Muscle layer of colon (tissue), 2 donors: ENCODE measurements at regions not wholly inside any gene's neighbourhood (a gene's known extent, or its start where the extent isn't known, plus 50 kb on each side); places are given as distances from the start of the nearest gene placed in this dataset.

Source experiments
- H3K27ac ChIP-seq: one replicate; pipeline ENCODE4 v1.7.0; 2013; ENCODE audit warnings: low read depth, mild to moderate bottlenecking, low read length, moderate library complexity
- H3K27me3 ChIP-seq, 2 donors: one replicate each; pipeline ENCODE4 v1.7.0; 2013; ENCODE audit warnings: low read length in 2 of 2, mild to moderate bottlenecking in 2 of 2; ENCODE audit not compliant: insufficient read depth in 2 of 2, control insufficient read depth in 1 of 2
- H3K36me3 ChIP-seq: one replicate; pipeline ENCODE4 v1.7.0; 2013; ENCODE audit warnings: mild to moderate bottlenecking, low read length; ENCODE audit not compliant: insufficient read depth
- H3K4me1 ChIP-seq: one replicate; pipeline ENCODE4 v1.7.0; 2013; ENCODE audit warnings: mild to moderate bottlenecking, low read length; ENCODE audit not compliant: insufficient read depth
- H3K4me3 ChIP-seq, 2 donors: one replicate each; pipeline ENCODE4 v1.7.0; 2013; ENCODE audit warnings: low read length in 2 of 2, low read depth in 1 of 2, mild to moderate bottlenecking in 1 of 2, moderate library complexity in 1 of 2
- H3K9ac ChIP-seq: one replicate; pipeline ENCODE4 v1.7.0; 2013; ENCODE audit warnings: low read length
- H3K9me3 ChIP-seq: one replicate; pipeline ENCODE4 v1.7.0; 2013; ENCODE audit warnings: mild to moderate bottlenecking, low read length
- donor health status: abdominal sarcoma.
- donor health status: Adenocarcinoma of cecum.

DNA sequence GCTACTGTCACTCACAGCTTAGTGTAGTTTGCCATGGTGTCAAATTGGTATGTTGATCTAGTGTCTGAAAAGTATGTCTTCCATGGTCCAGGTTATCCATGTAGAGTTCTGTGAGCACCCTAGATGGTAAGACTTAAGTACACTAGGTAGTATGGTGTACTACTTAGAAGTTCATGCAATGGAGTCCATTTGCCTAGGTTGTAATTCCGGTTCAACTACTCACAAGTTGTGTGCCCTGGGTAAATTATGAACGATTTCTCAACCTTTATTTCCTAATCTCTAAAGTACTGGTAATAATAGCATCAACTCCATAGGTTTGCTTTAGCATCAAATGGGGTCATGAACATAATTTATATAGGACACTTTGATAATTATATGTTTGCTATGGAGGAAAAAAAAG, 666.2 kb upstream of the CELF2 start:
- Histone ChIP-seq H3K4me3 (no peak overlapping the region), H3K9me3 (no peaks in the 10 kb centered on the region), H3K27ac (no peak overlapping the region), H3K9ac (no peak overlapping the region), H3K4me1 (no peaks in the 10 kb centered on the region), H3K27me3 (no peaks in the 10 kb centered on the region), H3K36me3 (no peaks in the 10 kb centered on the region)

- no peak overlapping the region for H3K27ac ChIP-seq
- no peak overlapping the region for H3K9ac ChIP-seq
- no peak overlapping the region for H3K4me3 ChIP-seq
- no peaks in the 10 kb centered on the region for H3K27me3 ChIP-seq
- H3K4me1 ChIP-seq: no peaks in the 10 kb centered on the region
- no peaks in the 10 kb centered on the region for H3K9me3 ChIP-seq
- no peaks in the 10 kb centered on the region for H3K36me3 ChIP-seq
Observed at GRCh38 chr10:10353326-10353868, 664.3 kb upstream of the CELF2 start.

DNA sequence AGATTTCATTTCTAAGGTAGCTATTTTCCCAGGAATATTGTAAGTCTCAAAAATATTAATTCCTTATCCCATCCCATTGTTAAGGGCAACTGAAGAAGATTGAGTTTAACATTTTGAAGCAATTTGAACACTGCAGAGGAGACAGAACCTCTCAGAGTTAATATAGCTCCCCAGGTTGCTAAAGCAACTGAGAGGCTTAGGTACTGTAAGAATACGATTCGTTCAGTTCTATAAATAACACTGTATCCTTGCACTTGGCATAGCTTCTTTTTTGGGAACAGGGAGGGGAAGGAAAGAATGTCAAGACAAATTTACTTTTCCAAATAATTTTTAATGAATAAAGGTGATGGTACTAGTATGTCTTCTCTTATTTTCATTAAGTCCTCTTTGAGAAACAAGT, 658.4 kb upstream of the CELF2 start:
- Histone ChIP-seq H3K4me1 (no peaks in the 10 kb centered on the region), H3K4me3 (no peak overlapping the region), H3K27ac (no peak overlapping the region), H3K27me3 (no peaks in the 10 kb centered on the region), H3K36me3 (no peaks in the 10 kb centered on the region), H3K9ac (no peak overlapping the region), H3K9me3 (no peaks in the 10 kb centered on the region)

DNA sequence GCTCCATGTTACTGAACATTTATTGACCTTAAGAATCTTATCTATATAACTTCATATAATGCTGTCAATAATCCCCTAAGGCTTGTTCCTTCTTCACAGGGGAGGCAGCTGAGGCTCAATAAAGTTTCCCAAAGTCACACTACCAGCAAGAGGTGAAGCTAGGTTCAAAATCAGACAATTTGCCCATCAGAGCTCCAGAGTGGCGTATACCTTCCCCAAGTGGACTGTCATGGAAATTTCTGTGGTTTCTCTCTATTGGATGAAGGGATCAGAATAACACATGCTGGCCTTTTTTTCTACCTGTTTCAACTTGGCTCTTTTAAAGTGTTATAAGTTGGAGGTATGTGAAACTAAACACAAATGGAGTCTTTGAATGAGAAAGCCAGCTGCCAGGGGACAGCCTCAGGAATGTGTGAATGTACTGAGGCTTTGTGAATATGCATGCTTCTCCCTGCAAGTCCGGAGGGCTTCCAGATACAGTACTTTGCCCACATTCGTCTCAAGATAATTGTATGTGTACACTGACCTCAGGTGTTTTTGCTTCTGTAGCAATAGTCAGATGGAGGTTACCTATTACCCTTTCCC, 656.3 kb upstream of the CELF2 start:
- Histone ChIP-seq H3K9me3 (no peaks in the 10 kb centered on the region), H3K27me3 (no peaks in the 10 kb centered on the region), H3K4me1 (peaks cover 10% of the 10 kb centered on the region), H3K9ac (no peak overlapping the region), H3K36me3 (no peaks in the 10 kb centered on the region), H3K4me3 (no peak overlapping the region), H3K27ac (no peak overlapping the region)

DNA sequence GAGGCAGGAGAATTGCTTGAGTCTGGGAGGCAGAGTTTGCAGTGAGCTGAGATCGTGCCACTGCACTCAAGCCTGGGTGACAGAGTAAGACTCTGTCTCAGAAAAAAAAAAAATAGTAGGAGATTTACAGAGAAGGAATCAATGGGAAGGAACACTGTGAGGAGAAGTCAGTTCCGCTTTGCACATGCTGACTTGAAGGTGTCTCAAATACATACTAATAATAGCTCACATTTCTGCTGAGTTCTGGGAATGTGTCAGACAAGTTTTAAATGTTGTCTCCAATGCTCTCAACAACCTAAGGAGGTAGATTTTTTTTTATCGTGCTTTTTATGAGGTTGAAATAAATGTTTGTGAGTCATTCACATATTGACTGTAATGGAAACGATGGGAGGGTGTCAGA, 654.9 kb upstream of the CELF2 start:
- H3K27me3 ChIP-seq: no peaks in the 10 kb centered on the region
- H3K4me3 ChIP-seq: no peak overlapping the region
- H3K9me3 ChIP-seq: no peaks in the 10 kb centered on the region
- peaks cover 13% of the 10 kb centered on the region for H3K4me1 ChIP-seq
- no peaks in the 10 kb centered on the region for H3K36me3 ChIP-seq
- H3K9ac ChIP-seq: no peak overlapping the region
- H3K27ac ChIP-seq: no peak overlapping the region

- H3K4me1 ChIP-seq: peaks cover 13% of the 10 kb centered on the region
- no peak overlapping the region for H3K27ac ChIP-seq
- no peak overlapping the region for H3K9ac ChIP-seq
- H3K9me3 ChIP-seq: no peaks in the 10 kb centered on the region
- H3K27me3 ChIP-seq: no peaks in the 10 kb centered on the region
- H3K36me3 ChIP-seq: no peaks in the 10 kb centered on the region
- H3K4me3 ChIP-seq: no peak overlapping the region
Observed at GRCh38 chr10:10363217-10363616, 654.5 kb upstream of the CELF2 start.

- Histone ChIP-seq H3K9me3 (no peaks in the 10 kb centered on the region), H3K27me3 (no peaks in the 10 kb centered on the region), H3K4me1 (peaks cover 13% of the 10 kb centered on the region), H3K9ac (no peak overlapping the region), H3K27ac (no peak overlapping the region), H3K4me3 (no peak overlapping the region), H3K36me3 (no peaks in the 10 kb centered on the region)
Observed at GRCh38 chr10:10364902-10365301, 652.8 kb upstream of the CELF2 start.

DNA sequence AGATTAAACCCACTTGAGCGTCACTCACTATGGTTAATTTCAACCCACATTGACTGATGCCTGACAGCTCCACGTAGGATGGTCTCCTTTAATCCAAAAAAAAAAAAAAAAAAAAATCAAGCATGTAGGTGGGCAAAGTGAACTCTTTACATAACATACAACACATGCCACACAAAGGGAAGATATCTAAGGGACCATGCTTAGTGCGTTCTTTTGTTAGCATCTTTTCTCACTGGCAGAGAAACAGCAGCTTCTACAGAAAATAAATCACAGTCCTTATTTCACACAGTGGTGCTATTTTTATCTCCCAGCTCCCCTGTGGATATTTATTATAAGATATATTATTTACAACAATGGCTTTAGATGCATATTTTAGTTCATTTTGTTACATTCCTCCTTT, 652.0 kb upstream of the CELF2 start:
- no peak overlapping the region for H3K4me3 ChIP-seq
- no peaks in the 10 kb centered on the region for H3K9me3 ChIP-seq
- H3K4me1 ChIP-seq: peaks cover 13% of the 10 kb centered on the region
- H3K27me3 ChIP-seq: no peaks in the 10 kb centered on the region
- no peaks in the 10 kb centered on the region for H3K36me3 ChIP-seq
- no peak overlapping the region for H3K9ac ChIP-seq
- no peak overlapping the region for H3K27ac ChIP-seq

- Histone ChIP-seq H3K27me3 (no peaks in the 10 kb centered on the region), H3K27ac (no peak overlapping the region), H3K4me3 (no peak overlapping the region), H3K4me1 (peaks cover 13% of the 10 kb centered on the region), H3K36me3 (no peaks in the 10 kb centered on the region), H3K9me3 (no peaks in the 10 kb centered on the region), H3K9ac (no peak overlapping the region)
Observed at GRCh38 chr10:10366836-10367235, 650.8 kb upstream of the CELF2 start.

DNA sequence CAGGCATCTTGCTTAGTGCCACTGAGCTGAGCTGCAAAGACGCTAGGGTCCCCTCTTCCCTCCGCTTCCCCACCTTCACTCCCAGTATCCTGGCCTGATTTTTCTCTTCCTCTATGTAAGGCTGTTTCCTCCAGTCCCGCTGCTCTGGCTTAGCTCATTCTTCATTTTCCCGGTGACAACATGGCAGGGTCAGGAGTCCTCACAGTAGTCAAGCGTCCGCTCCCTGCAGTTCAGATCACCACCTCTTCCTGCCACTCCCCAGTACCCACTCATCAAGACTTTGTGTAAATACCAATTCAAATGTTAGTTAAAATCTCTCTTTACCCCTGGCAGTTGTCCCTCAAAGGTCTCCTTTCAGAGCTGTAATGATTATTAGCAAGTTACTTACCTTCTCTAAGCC, 650.4 kb upstream of the CELF2 start:
- H3K4me1 ChIP-seq: peaks cover 13% of the 10 kb centered on the region
- H3K9ac ChIP-seq: no peak overlapping the region
- no peaks in the 10 kb centered on the region for H3K9me3 ChIP-seq
- H3K27me3 ChIP-seq: no peaks in the 10 kb centered on the region
- H3K4me3 ChIP-seq: no peak overlapping the region
- H3K27ac ChIP-seq: no peak overlapping the region
- H3K36me3 ChIP-seq: no peaks in the 10 kb centered on the region

DNA sequence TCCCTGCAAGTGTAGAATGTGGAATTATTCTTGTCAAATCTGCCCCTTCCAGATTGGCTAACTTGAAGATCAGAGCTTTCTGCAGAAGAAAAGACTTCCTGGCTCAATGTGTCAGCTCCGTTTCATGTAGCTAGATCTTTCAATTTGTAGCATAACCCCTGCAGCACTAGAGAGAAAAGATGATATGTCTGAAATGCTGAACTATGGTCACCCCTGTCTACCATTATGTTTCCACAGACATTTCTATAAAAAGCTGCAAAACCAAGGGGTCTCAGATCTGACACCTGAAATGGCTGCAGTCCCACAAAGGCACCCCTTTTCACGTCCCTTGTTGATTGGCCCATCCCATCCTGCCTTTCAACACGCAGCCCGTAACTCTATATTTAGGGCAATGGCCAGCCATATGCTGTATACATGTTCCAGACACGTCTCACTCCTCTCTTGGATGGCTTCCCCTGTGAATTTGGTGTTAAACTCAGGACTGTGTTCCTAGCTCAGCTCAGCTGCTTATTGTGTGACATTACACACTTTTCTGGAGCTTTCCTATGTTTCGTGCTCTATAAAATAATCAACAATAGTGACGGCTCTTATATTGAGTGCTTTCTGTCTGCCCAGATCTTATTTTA, 648.6 kb upstream of the CELF2 start:
- H3K4me3 ChIP-seq: no peak overlapping the region
- H3K27me3 ChIP-seq: no peaks in the 10 kb centered on the region
- no peak overlapping the region for H3K27ac ChIP-seq
- no peaks in the 10 kb centered on the region for H3K9me3 ChIP-seq
- no peaks in the 10 kb centered on the region for H3K36me3 ChIP-seq
- peaks cover 13% of the 10 kb centered on the region for H3K4me1 ChIP-seq
- H3K9ac ChIP-seq: no peak overlapping the region

GRCh38 chr10:10385831-10386230, 631.8 kb upstream of the CELF2 start:
- H3K27ac ChIP-seq: no peak overlapping the region
- H3K9me3 ChIP-seq: no peaks in the 10 kb centered on the region
- no peaks in the 10 kb centered on the region for H3K27me3 ChIP-seq
- no peaks in the 10 kb centered on the region for H3K36me3 ChIP-seq
- H3K4me3 ChIP-seq: no peak overlapping the region
- peaks cover 6% of the 10 kb centered on the region for H3K4me1 ChIP-seq
- no peak overlapping the region for H3K9ac ChIP-seq
